ENCODE measurements at regions not wholly inside any gene's neighbourhood (a gene's known extent, or its start where the extent isn't known, plus 50 kb on each side); places are given as distances from the start of the nearest gene placed in this dataset.

DNA sequence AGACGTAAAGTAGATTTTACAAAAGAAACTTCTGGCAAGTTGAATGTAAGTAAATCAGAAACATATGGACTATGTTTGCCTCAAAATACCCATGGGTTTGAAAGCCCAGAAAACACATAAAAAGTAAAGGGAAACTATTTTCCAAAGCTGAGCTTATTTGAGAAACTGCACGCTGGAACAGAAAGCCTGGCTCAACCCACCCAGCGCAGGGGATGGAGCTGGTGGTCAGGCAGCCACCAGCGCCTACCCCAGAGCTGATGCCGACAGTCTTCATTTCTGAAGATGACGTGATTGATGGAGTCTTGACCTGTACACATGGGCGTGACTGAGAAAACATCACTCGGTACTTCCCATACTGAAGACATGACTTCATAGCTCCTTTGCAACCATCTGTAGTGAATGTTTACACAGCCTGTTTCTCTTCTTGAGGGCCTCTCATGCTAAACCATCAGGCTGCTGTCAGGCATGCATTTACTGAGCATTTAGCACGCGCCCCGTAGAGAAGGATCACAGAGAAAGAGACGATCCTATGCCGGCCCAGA is 232.6 kb upstream of the AUTS2 start:
- in situ Hi-C loops (cut with MboI; ENCODE audit: low sequenced_read_pairs in 4 of 4) = no loop called here
- H3K4me3 ChIP-seq = no peak overlapping the region
- no peak for DNase-seq

DNA sequence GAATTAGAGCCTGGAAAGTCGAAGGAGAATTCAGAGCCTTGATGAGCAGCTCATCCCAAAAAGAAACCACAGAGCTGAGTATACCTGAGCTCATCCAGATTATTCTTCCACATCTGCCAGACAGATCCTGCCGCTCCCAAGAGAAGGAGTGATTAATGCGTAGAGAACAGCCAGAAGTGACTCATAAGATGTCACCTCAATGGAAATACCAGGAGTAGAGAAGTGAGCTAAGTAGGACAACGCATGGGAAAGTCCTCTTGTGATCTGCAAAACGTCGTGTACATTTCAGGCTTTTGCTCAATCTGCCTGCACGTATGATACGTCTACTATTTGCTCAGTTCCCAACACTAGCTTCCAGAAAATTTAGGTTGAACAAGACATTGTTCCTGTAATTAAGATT is 230.5 kb upstream of the AUTS2 start:
- intact Hi-C loops (cut with DNase I; ENCODE audit: low total_unique reads) = no loop called here
- ATAC-seq (no peak), DNase-seq (no peak)
- Histone ChIP-seq H3K4me3 (no peak overlapping the region), H3K4me1 (no peaks in the 10 kb centered on the region), H3K9me3 (no peaks in the 10 kb centered on the region), H3K27me3 (no peaks in the 10 kb centered on the region), H3K36me3 (no peaks in the 10 kb centered on the region), H3K27ac (no peak overlapping the region)
- in situ Hi-C loops (cut with MboI; ENCODE audit: low sequenced_read_pairs in 4 of 4) = no loop called here
- TF ChIP-seq CTCF (IDR thresholded peaks at IDR 0.05 in 4 of 5, conservative IDR thresholded peaks at IDR 0.05 in 1 of 5) (no peak), POLR2A (IDR thresholded peaks at IDR 0.05) (no peak)

More for the DNA sequence above, 232.6 kb upstream of the AUTS2 start:
- H3K36me3 ChIP-seq = no peaks in the 10 kb centered on the region
- H3K27me3 ChIP-seq = no peaks in the 10 kb centered on the region
- H3K9me3 ChIP-seq = no peaks in the 10 kb centered on the region
- H3K4me1 ChIP-seq = no peaks in the 10 kb centered on the region
- TF ChIP-seq POLR2A (IDR thresholded peaks at IDR 0.05) (no peak), CTCF (IDR thresholded peaks at IDR 0.05 in 4 of 5, conservative IDR thresholded peaks at IDR 0.05 in 1 of 5) (no peak)
- no peak for ATAC-seq
- intact Hi-C loops (cut with DNase I; ENCODE audit: low total_unique reads) = no loop called here
- H3K27ac ChIP-seq = no peak overlapping the region

DNA sequence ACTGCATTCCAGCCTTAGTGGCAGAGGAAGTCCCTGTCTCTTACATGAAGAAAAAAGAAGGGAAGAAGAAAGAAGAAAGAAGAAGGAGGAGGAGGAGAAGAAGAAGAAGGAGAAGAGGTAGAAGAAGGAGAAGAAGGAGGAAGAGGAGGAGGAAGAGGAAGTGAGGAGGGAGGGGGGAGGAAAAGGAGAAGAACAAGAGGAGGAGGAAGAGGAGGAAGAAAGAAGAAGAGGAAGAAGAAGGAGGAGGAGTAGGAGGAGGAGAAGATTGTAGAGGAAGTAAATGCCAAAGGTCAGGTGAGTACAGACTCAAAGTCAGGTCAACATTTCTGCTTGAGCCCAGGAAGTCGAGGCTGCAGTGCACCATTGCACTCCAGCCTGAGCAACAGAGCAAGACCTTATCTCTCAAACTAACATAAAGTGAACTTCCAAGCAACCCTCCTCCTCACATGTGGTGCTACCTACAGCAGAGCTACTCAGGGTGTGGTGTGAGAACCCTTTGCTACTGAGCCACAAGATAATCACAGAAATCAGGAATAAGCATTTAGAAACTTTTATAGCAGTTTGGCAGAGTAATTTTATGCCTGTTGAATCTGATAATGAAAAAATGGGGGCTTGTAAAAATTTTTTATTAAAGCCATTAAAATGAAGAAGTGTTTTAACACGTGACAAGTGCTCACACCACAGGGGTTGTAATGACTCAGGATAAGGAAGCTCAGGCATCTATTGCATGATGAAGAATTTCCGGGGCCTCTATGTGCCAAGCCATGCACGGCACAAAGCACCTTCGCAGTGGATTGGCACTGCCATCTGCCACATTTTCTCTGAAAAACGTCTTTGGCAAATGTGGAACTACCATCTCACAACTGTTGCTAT is 224.9 kb upstream of the AUTS2 start:
- in situ Hi-C loops (cut with MboI; ENCODE audit: low sequenced_read_pairs in 4 of 4) (no loop called here), intact Hi-C loops (cut with DNase I; ENCODE audit: low total_unique reads) (no loop called here)
- Histone ChIP-seq H3K27me3 (no peaks in the 10 kb centered on the region), H3K27ac (no peak overlapping the region), H3K36me3 (no peaks in the 10 kb centered on the region), H3K4me3 (no peak overlapping the region), H3K4me1 (no peaks in the 10 kb centered on the region), H3K9me3 (no peaks in the 10 kb centered on the region)
- ATAC-seq (no peak), DNase-seq (no peak)
- TF ChIP-seq POLR2A (IDR thresholded peaks at IDR 0.05) (no peak), CTCF (IDR thresholded peaks at IDR 0.05 in 4 of 5, conservative IDR thresholded peaks at IDR 0.05 in 1 of 5) (no peak)

- Histone ChIP-seq H3K4me3 (no peak overlapping the region), H3K27ac (no peak overlapping the region), H3K9me3 (no peaks in the 10 kb centered on the region), H3K4me1 (no peaks in the 10 kb centered on the region), H3K27me3 (no peaks in the 10 kb centered on the region), H3K36me3 (no peaks in the 10 kb centered on the region)
- no peak for TF ChIP-seq POLR2A (IDR thresholded peaks at IDR 0.05)
- TF ChIP-seq CTCF (IDR thresholded peaks at IDR 0.05 in 4 of 5, conservative IDR thresholded peaks at IDR 0.05 in 1 of 5) = no peak
- in situ Hi-C loops (cut with MboI; ENCODE audit: low sequenced_read_pairs in 4 of 4) (no loop called here), intact Hi-C loops (cut with DNase I; ENCODE audit: low total_unique reads) (no loop called here)
- DNase-seq (no peak), ATAC-seq (no peak)
These were observed 224.2 kb upstream of the AUTS2 start for GRCh38 chr7:69374044-69374425.

Measured in gastrocnemius medialis (tissue), 4 donors.